Vagina (tissue), 2 donors: ENCODE measurements at regions not wholly inside any gene's neighbourhood (a gene's known extent, or its start where the extent isn't known, plus 50 kb on each side); places are given as distances from the start of the nearest gene placed in this dataset.

Experiments
- DNase-seq, 2 donors: peaks; one replicate each; pipeline ENCODE4 v3.0.0-alpha.2; 2017; ENCODE audit errors: extremely low spot score in 2 of 2
- H3K27ac ChIP-seq: fragments of 200-600 bp; sonication (generic); one replicate; pipeline ENCODE4 v1.5.1; 2019
- H3K27me3 ChIP-seq: fragments of 200-600 bp; sonication (generic); one replicate; pipeline ENCODE4 v1.5.1; 2019
- H3K36me3 ChIP-seq, 2 donors: fragments of 200-600 bp; sonication (generic); one replicate each; pipeline ENCODE4 v1.5.1; 2017 to 2019
- H3K4me1 ChIP-seq: fragments of 200-600 bp; sonication (generic); one replicate; pipeline ENCODE4 v1.5.1; 2019
- H3K4me3 ChIP-seq, 2 donors: fragments of 200-600 bp; sonication (generic); 1 replicate in 1 of 2; 2 replicates in 1 of 2; pipeline ENCODE4 v1.5.1; 2016 to 2019
- H3K9me3 ChIP-seq: fragments of 200-600 bp; sonication (generic); one replicate; pipeline ENCODE4 v1.5.1; 2019
- POLR2A ChIP-seq, 2 donors: fragments of 450-650 bp; IDR thresholded peaks; one replicate each; pipeline ENCODE4 v1.6.1; 2017; ENCODE audit warnings: antibody characterized with exemption in 2 of 2, mild to moderate bottlenecking in 2 of 2, moderate library complexity in 2 of 2
- POLR2AphosphoS5 ChIP-seq, 2 donors: sonication (generic); formaldehyde crosslinking; IDR thresholded peaks; one replicate each; pipeline ENCODE4 v1.9.0; 2017; ENCODE audit warnings: antibody characterized with exemption in 2 of 2, mild to moderate bottlenecking in 2 of 2, low read depth in 1 of 2; ENCODE audit not compliant: insufficient read depth in 1 of 2
- intact Hi-C: fragments of 100-400 bp; cut with DNase I; formaldehyde crosslinking; loops from one replicate; pipeline ENCODE4 v1.15.1; 2023
- TF ChIP-seq, protein P1 (sequence below), 3 experiments: fragments of 450-650 bp in 2 of 3; fragments of 200-600 bp in 1 of 3; sonication (generic) in 1 of 3; IDR thresholded peaks; one replicate each; pipeline ENCODE4 v1.5.1; 2017 to 2019; ENCODE audit warnings: antibody characterized with exemption in 3 of 3, mild to moderate bottlenecking in 2 of 3, moderate library complexity in 2 of 3

- Histone ChIP-seq H3K9me3 (no peaks in the 10 kb centered on the region), H3K4me3 (peak overlapping the region; percentile 27 to 28), H3K36me3 (no peaks in the 10 kb centered on the region), H3K27me3 (no peaks in the 10 kb centered on the region), H3K4me1 (no peaks in the 10 kb centered on the region), H3K27ac (no peak overlapping the region)
- no peak for DNase-seq
- intact Hi-C loops = no loop called here
- no peak for TF ChIP-seq POLR2AphosphoS5 (IDR thresholded peaks at IDR 0.05; ENCODE audit: insufficient read depth in 1 of 2, low read depth in 1 of 2)
- no peak for TF ChIP-seq POLR2A (IDR thresholded peaks at IDR 0.05)
- TF ChIP-seq, protein P1, sequence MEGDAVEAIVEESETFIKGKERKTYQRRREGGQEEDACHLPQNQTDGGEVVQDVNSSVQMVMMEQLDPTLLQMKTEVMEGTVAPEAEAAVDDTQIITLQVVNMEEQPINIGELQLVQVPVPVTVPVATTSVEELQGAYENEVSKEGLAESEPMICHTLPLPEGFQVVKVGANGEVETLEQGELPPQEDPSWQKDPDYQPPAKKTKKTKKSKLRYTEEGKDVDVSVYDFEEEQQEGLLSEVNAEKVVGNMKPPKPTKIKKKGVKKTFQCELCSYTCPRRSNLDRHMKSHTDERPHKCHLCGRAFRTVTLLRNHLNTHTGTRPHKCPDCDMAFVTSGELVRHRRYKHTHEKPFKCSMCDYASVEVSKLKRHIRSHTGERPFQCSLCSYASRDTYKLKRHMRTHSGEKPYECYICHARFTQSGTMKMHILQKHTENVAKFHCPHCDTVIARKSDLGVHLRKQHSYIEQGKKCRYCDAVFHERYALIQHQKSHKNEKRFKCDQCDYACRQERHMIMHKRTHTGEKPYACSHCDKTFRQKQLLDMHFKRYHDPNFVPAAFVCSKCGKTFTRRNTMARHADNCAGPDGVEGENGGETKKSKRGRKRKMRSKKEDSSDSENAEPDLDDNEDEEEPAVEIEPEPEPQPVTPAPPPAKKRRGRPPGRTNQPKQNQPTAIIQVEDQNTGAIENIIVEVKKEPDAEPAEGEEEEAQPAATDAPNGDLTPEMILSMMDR (IDR thresholded peaks at IDR 0.05) = no peak
Observed at GRCh38 chr7:54888734-54889082, 129.7 kb upstream of the SEC61G start.

DNA sequence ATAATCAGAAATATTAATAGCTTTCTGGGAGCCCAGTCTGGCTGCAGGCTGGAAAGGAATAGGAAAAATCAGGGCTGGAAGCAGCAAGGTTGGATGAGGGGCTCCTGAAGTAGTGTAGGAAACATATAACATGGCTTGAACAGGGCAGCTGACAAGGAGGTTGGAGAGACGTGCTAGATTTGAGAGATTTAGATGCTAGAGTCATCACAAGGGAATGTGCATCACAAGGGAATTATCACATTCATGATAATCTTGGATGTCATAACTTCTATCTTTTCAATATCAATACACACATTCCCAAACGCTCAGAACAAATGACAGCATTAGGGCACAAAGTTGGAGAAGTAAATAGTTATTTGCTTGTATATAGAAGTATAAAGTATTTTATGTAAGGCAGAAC lies 120.9 kb upstream of the EGFR start:
- no peak overlapping the region for H3K4me3 ChIP-seq
- DNase-seq = no peak
- H3K27ac ChIP-seq = no peak overlapping the region
- TF ChIP-seq POLR2AphosphoS5 (IDR thresholded peaks at IDR 0.05; ENCODE audit: insufficient read depth in 1 of 2, low read depth in 1 of 2) (no peak), POLR2A (IDR thresholded peaks at IDR 0.05) (no peak)
- TF ChIP-seq, protein P1 (IDR thresholded peaks at IDR 0.05) = no peak
- no peaks in the 10 kb centered on the region for H3K27me3 ChIP-seq
- intact Hi-C loops = no loop called here
- no peaks in the 10 kb centered on the region for H3K36me3 ChIP-seq
- no peaks in the 10 kb centered on the region for H3K9me3 ChIP-seq
- H3K4me1 ChIP-seq = peaks cover 17% of the 10 kb centered on the region

GRCh38 chr7:54898659-54899340 lies 120.0 kb upstream of the EGFR start:
- Histone ChIP-seq H3K9me3 (no peaks in the 10 kb centered on the region), H3K27me3 (no peaks in the 10 kb centered on the region), H3K4me1 (peaks cover 17% of the 10 kb centered on the region), H3K36me3 (no peaks in the 10 kb centered on the region), H3K27ac (peak overlapping the region; percentile 14), H3K4me3 (no peak overlapping the region)
- intact Hi-C loops = no loop called here
- no peak for DNase-seq
- TF ChIP-seq POLR2A (IDR thresholded peaks at IDR 0.05) = no peak
- TF ChIP-seq POLR2AphosphoS5 (IDR thresholded peaks at IDR 0.05; ENCODE audit: insufficient read depth in 1 of 2, low read depth in 1 of 2) = peak in 1 of 2 donors; percentile 49

DNA sequence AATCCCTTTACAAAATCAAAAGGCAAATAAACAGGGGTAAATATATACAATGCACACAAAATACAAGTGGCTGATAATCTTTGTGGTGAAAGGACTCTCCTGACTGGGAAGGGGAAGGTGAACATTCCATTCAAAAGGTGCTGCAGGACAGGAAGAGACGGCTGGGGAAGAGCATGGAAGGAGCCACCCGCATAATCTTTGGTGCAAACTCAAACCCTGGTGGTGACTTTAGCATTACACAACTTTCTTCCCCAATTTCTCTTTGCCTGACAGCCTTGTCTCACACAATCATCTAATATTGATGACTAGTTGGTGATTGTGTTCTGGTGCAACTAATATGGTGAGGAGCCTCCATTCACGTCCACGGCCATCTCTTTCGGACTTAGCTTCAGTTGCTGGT lies 117.0 kb upstream of the EGFR start:
- no peaks in the 10 kb centered on the region for H3K27me3 ChIP-seq
- no peaks in the 10 kb centered on the region for H3K36me3 ChIP-seq
- H3K4me1 ChIP-seq = peaks cover 17% of the 10 kb centered on the region
- H3K9me3 ChIP-seq = no peaks in the 10 kb centered on the region
- H3K27ac ChIP-seq = no peak overlapping the region
- intact Hi-C loops = no loop called here
- TF ChIP-seq POLR2AphosphoS5 (IDR thresholded peaks at IDR 0.05; ENCODE audit: insufficient read depth in 1 of 2, low read depth in 1 of 2) (no peak), POLR2A (IDR thresholded peaks at IDR 0.05) (no peak)
- TF ChIP-seq, protein P1 (IDR thresholded peaks at IDR 0.05) = no peak
- no peak for DNase-seq
- no peak overlapping the region for H3K4me3 ChIP-seq

DNA sequence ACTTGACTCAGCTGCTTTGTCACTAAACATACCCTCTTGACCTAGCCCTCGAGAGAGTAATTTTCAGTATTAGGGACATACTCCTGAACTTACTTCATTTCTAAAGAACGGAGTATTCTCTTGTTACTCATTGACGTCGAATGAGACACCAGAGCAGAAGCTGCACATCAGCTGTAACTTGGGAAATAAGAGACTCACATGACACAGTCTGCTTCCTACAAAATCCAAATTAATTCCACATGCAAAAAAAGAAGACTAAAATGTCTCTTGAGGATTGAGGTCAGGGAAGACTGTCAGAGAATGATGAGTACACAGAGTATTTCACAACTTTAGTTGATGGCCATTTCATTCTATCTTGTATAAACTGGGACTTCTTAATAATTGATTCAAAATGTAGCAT lies 114.7 kb upstream of the EGFR start:
- H3K4me1 ChIP-seq = peaks cover 6% of the 10 kb centered on the region
- no peak for DNase-seq
- TF ChIP-seq POLR2A (IDR thresholded peaks at IDR 0.05) (no peak), POLR2AphosphoS5 (IDR thresholded peaks at IDR 0.05; ENCODE audit: insufficient read depth in 1 of 2, low read depth in 1 of 2) (peak; percentile 71 to 79)
- TF ChIP-seq, protein P1 (IDR thresholded peaks at IDR 0.05) = no peak
- peak overlapping the region; percentile 55 for H3K27ac ChIP-seq
- H3K9me3 ChIP-seq = no peaks in the 10 kb centered on the region
- H3K4me3 ChIP-seq = no peak overlapping the region
- H3K27me3 ChIP-seq = no peaks in the 10 kb centered on the region
- no peaks in the 10 kb centered on the region for H3K36me3 ChIP-seq
- intact Hi-C loops = no loop called here
